WTC11 (cell line): ENCODE measurements at regions not wholly inside any gene's neighbourhood (a gene's known extent, or its start where the extent isn't known, plus 50 kb on each side); places are given as distances from the start of the nearest gene placed in this dataset.

ENCODE experiments used
- ATAC-seq: fragments of 200-7000 bp; cut with Tn5 transposase; 2 replicates; pipeline ENCODE4 v1.10.0; 2021; ENCODE audit warnings: mild to moderate bottlenecking, moderate library complexity
- CTCF ChIA-PET: fragments of 300-600 bp; sonication (Branson Sonifier 250); formaldehyde crosslinking; loops from one replicate; lab custom pipeline; 2021; ENCODE audit warnings: antibody characterized with exemption; lab: Charles Lee
- POLR2A ChIA-PET: fragments of 350-600 bp; sonication (Branson Sonifier 250); formaldehyde crosslinking; loops from one replicate; lab custom pipeline; 2021; ENCODE audit warnings: antibody characterized with exemption; lab: Charles Lee
- DNase-seq: peaks from one replicate; pipeline ENCODE4 v3.0.0; 2021; ENCODE audit warnings: low spot score
- H3K27ac Mint-ChIP-seq: 2 replicates; pipeline ENCODE4 v1.8.0; 2021; ENCODE audit warnings: mixed read lengths
- H3K27me3 Mint-ChIP-seq: 2 replicates; pipeline ENCODE4 v1.8.0; 2021; ENCODE audit warnings: low read depth, mild to moderate bottlenecking, moderate library complexity, mixed read lengths
- H3K36me3 Mint-ChIP-seq: 2 replicates; pipeline ENCODE4 v1.8.0; 2021; ENCODE audit warnings: mixed read lengths
- H3K4me1 Mint-ChIP-seq: 2 replicates; pipeline ENCODE4 v1.8.0; 2022; ENCODE audit warnings: mixed read lengths
- H3K4me3 Mint-ChIP-seq: 2 replicates; pipeline ENCODE4 v1.8.0; 2021; ENCODE audit warnings: mild to moderate bottlenecking, moderate library complexity, mixed read lengths
- H3K9me3 Mint-ChIP-seq: 2 replicates; pipeline ENCODE4 v1.8.0; 2021; ENCODE audit warnings: mixed read lengths
- CREM ChIP-seq: sonication (generic); formaldehyde crosslinking; IDR thresholded peaks from 2 replicates; pipeline ENCODE4 v1.8.1; 2022; ENCODE audit warnings: mild to moderate bottlenecking, missing genetic modification reagents, moderate library complexity
- ELF4 ChIP-seq: sonication (generic); formaldehyde crosslinking; IDR thresholded peaks from 2 replicates; pipeline ENCODE4 v1.8.1; 2022; ENCODE audit warnings: low read depth, mild to moderate bottlenecking, moderate library complexity, missing genetic modification reagents
- FOXJ3 ChIP-seq: sonication (generic); formaldehyde crosslinking; IDR thresholded peaks from 2 replicates; pipeline ENCODE4 v1.9.0; 2021; ENCODE audit warnings: missing genetic modification reagents, mild to moderate bottlenecking, borderline replicate concordance
- FOXK1 ChIP-seq: sonication (generic); formaldehyde crosslinking; IDR thresholded peaks from 2 replicates; pipeline ENCODE4 v1.8.0; 2022; ENCODE audit warnings: mild to moderate bottlenecking, moderate library complexity, missing genetic modification reagents
- FOXP4 ChIP-seq: sonication (generic); formaldehyde crosslinking; IDR thresholded peaks from 2 replicates; pipeline ENCODE4 v1.8.0; 2022; ENCODE audit warnings: mild to moderate bottlenecking, missing genetic modification reagents
- IRF2 ChIP-seq: sonication (generic); formaldehyde crosslinking; IDR thresholded peaks from 2 replicates; pipeline ENCODE4 v1.8.0; 2022; ENCODE audit warnings: low read depth, missing genetic modification reagents, borderline replicate concordance
- NFYB ChIP-seq: sonication (generic); formaldehyde crosslinking; conservative IDR thresholded peaks from 2 replicates; pipeline ENCODE4 v1.8.0; 2022; ENCODE audit warnings: low read depth, missing genetic modification reagents
- SOX15 ChIP-seq: fragments of 250-450 bp; sonication (Bioruptor Pico); IDR thresholded peaks from 2 replicates; pipeline ENCODE4 v1.9.0; 2021; ENCODE audit warnings: mild to moderate bottlenecking
- STAT6 ChIP-seq: sonication (generic); formaldehyde crosslinking; conservative IDR thresholded peaks from 2 replicates; pipeline ENCODE4 v1.8.1; 2023; ENCODE audit warnings: mild to moderate bottlenecking, low read depth, missing genetic modification reagents, moderate library complexity
- TCF7 ChIP-seq: sonication (generic); formaldehyde crosslinking; IDR thresholded peaks from 2 replicates; pipeline ENCODE4 v1.8.0; 2022; ENCODE audit warnings: mild to moderate bottlenecking, low read depth, missing genetic modification reagents, moderate library complexity
- ZNF263 ChIP-seq: sonication (generic); formaldehyde crosslinking; IDR thresholded peaks from 2 replicates; pipeline ENCODE4 v1.8.1; 2022; ENCODE audit warnings: low read depth, mild to moderate bottlenecking, moderate library complexity, missing genetic modification reagents
- TF ChIP-seq, protein P1 (sequence below): sonication (generic); formaldehyde crosslinking; IDR thresholded peaks from 2 replicates; pipeline ENCODE4 v1.8.0; 2022; ENCODE audit warnings: missing genetic modification reagents
- TF ChIP-seq, protein P2 (sequence below): fragments of 250-450 bp; sonication (Bioruptor Pico); IDR thresholded peaks from 2 replicates; pipeline ENCODE4 v1.8.0; 2021; ENCODE audit warnings: mild to moderate bottlenecking
- TF ChIP-seq, protein P3 (sequence below): sonication (generic); formaldehyde crosslinking; IDR thresholded peaks from 2 replicates; pipeline ENCODE4 v1.8.1; 2023; ENCODE audit warnings: mild to moderate bottlenecking, moderate library complexity, missing genetic modification reagents
- TF ChIP-seq, protein P4 (sequence below): fragments of 200-600 bp; IDR thresholded peaks from 2 replicates; pipeline ENCODE4 v1.8.0; 2022; ENCODE audit warnings: antibody characterized with exemption

GRCh38 chr13:22001336-22001735 lies 330.5 kb downstream of the FGF9 start (continued):
- TF ChIP-seq, protein P1, sequence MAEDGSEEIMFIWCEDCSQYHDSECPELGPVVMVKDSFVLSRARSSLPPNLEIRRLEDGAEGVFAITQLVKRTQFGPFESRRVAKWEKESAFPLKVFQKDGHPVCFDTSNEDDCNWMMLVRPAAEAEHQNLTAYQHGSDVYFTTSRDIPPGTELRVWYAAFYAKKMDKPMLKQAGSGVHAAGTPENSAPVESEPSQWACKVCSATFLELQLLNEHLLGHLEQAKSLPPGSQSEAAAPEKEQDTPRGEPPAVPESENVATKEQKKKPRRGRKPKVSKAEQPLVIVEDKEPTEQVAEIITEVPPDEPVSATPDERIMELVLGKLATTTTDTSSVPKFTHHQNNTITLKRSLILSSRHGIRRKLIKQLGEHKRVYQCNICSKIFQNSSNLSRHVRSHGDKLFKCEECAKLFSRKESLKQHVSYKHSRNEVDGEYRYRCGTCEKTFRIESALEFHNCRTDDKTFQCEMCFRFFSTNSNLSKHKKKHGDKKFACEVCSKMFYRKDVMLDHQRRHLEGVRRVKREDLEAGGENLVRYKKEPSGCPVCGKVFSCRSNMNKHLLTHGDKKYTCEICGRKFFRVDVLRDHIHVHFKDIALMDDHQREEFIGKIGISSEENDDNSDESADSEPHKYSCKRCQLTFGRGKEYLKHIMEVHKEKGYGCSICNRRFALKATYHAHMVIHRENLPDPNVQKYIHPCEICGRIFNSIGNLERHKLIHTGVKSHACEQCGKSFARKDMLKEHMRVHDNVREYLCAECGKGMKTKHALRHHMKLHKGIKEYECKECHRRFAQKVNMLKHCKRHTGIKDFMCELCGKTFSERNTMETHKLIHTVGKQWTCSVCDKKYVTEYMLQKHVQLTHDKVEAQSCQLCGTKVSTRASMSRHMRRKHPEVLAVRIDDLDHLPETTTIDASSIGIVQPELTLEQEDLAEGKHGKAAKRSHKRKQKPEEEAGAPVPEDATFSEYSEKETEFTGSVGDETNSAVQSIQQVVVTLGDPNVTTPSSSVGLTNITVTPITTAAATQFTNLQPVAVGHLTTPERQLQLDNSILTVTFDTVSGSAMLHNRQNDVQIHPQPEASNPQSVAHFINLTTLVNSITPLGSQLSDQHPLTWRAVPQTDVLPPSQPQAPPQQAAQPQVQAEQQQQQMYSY (CRISPR knock-in tag), result no peak
- TF ChIP-seq, protein P2, sequence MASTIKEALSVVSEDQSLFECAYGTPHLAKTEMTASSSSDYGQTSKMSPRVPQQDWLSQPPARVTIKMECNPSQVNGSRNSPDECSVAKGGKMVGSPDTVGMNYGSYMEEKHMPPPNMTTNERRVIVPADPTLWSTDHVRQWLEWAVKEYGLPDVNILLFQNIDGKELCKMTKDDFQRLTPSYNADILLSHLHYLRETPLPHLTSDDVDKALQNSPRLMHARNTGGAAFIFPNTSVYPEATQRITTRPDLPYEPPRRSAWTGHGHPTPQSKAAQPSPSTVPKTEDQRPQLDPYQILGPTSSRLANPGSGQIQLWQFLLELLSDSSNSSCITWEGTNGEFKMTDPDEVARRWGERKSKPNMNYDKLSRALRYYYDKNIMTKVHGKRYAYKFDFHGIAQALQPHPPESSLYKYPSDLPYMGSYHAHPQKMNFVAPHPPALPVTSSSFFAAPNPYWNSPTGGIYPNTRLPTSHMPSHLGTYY, result no peak

- TF ChIP-seq ZNF263 (no peak), FOXK1 (CRISPR knock-in tag) (no peak), ELF4 (no peak), NFYB (CRISPR knock-in tag) (no peak)
- TF ChIP-seq, all 79 proteins: peak for 0
- Mint-ChIP-seq H3K4me3 (no peak overlapping the region), H3K4me1 (peaks cover 3% of the 10 kb centered on the region; the same call in 1 of the 2 replicates), H3K9me3 (peaks cover 8% of the 10 kb centered on the region), H3K27me3 (no peaks in the 10 kb centered on the region), H3K27ac (no peak overlapping the region), H3K36me3 (no peaks in the 10 kb centered on the region)
- ChIA-PET CTCF (no interaction called here), POLR2A (no interaction called here)
- ATAC-seq (no peak), DNase-seq (no peak)
Observed at GRCh38 chr13:22002893-22003292, 332.0 kb downstream of the FGF9 start.

DNA sequence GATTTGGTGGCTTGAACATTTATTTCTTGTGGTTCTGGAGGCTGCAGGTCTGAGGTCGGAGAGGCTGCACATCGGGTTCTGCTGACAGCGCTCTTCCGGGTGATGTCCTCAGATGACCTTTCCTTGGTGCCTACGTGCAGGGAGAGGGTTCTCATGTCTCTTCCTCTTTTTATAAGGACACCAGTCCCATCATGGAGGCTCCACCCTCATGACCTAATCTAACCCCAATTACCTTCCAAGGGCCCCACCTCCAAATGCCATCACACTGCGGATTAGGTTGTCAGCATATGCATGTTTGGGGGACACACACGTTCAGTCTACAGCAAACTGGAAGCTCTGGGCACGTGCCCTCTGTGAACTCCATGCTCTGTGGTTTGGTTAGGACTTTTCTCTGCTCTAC lies 338.6 kb downstream of the FGF9 start:
- ChIA-PET CTCF (interaction anchor here (0.8 kb wide), 1 partner anchor 96 kb away, joined by 3 read pairs; no protein-coding TSS in a partner anchor), POLR2A (no interaction called here)
- no peak overlapping the region for H3K4me3 Mint-ChIP-seq
- DNase-seq, result no peak
- H3K27ac Mint-ChIP-seq, result no peak overlapping the region
- H3K9me3 Mint-ChIP-seq, result peaks cover 15% of the 10 kb centered on the region
- ATAC-seq, result no peak
- no peaks in the 10 kb centered on the region for H3K27me3 Mint-ChIP-seq
- H3K36me3 Mint-ChIP-seq, result no peaks in the 10 kb centered on the region
- H3K4me1 Mint-ChIP-seq, result peaks cover 5% of the 10 kb centered on the region; the same call in 1 of the 2 replicates
- TF ChIP-seq CREM (CRISPR knock-in tag), result no peak
- TF ChIP-seq SOX15 (CRISPR knock-in tag), result no peak
- TF ChIP-seq, protein P2, result no peak
- no peak for TF ChIP-seq IRF2 (CRISPR knock-in tag)
- TF ChIP-seq FOXP4 (CRISPR knock-in tag), result no peak
- no peak for TF ChIP-seq FOXJ3 (CRISPR knock-in tag)
- TF ChIP-seq STAT6 (CRISPR knock-in tag), result no peak
- TF ChIP-seq, protein P3, sequence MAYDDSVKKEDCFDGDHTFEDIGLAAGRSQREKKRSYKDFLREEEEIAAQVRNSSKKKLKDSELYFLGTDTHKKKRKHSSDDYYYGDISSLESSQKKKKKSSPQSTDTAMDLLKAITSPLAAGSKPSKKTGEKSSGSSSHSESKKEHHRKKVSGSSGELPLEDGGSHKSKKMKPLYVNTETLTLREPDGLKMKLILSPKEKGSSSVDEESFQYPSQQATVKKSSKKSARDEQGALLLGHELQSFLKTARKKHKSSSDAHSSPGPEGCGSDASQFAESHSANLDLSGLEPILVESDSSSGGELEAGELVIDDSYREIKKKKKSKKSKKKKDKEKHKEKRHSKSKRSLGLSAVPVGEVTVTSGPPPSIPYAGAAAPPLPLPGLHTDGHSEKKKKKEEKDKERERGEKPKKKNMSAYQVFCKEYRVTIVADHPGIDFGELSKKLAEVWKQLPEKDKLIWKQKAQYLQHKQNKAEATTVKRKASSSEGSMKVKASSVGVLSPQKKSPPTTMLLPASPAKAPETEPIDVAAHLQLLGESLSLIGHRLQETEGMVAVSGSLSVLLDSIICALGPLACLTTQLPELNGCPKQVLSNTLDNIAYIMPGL (CRISPR knock-in tag), result no peak
- TF ChIP-seq, protein P4, sequence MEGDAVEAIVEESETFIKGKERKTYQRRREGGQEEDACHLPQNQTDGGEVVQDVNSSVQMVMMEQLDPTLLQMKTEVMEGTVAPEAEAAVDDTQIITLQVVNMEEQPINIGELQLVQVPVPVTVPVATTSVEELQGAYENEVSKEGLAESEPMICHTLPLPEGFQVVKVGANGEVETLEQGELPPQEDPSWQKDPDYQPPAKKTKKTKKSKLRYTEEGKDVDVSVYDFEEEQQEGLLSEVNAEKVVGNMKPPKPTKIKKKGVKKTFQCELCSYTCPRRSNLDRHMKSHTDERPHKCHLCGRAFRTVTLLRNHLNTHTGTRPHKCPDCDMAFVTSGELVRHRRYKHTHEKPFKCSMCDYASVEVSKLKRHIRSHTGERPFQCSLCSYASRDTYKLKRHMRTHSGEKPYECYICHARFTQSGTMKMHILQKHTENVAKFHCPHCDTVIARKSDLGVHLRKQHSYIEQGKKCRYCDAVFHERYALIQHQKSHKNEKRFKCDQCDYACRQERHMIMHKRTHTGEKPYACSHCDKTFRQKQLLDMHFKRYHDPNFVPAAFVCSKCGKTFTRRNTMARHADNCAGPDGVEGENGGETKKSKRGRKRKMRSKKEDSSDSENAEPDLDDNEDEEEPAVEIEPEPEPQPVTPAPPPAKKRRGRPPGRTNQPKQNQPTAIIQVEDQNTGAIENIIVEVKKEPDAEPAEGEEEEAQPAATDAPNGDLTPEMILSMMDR, result no peak
- TF ChIP-seq TCF7 (CRISPR knock-in tag), result no peak
